HL-60 (cell line): ENCODE measurements at regions not wholly inside any gene's neighbourhood (a gene's known extent, or its start where the extent isn't known, plus 50 kb on each side); places are given as distances from the start of the nearest gene placed in this dataset.

ENCODE experiments used
- CTCF ChIP-seq: IDR thresholded peaks from one replicate; pipeline ENCODE4 v1.5.1; 2011; ENCODE audit warnings: low read length, control low read depth, inconsistent platforms; ENCODE audit not compliant: insufficient read depth
- POLR2AphosphoS5 ChIP-seq: IDR thresholded peaks from 2 replicates; pipeline ENCODE4 v1.6.1; 2012; ENCODE audit warnings: low read depth

GRCh38 chr14:101220921-101221510 is 317.5 kb upstream of the RTL1 start:
- TF ChIP-seq CTCF (no peak), POLR2AphosphoS5 (no peak)
